ENCODE measurements at regions not wholly inside any gene's neighbourhood (a gene's known extent, or its start where the extent isn't known, plus 50 kb on each side); places are given as distances from the start of the nearest gene placed in this dataset.

DNA sequence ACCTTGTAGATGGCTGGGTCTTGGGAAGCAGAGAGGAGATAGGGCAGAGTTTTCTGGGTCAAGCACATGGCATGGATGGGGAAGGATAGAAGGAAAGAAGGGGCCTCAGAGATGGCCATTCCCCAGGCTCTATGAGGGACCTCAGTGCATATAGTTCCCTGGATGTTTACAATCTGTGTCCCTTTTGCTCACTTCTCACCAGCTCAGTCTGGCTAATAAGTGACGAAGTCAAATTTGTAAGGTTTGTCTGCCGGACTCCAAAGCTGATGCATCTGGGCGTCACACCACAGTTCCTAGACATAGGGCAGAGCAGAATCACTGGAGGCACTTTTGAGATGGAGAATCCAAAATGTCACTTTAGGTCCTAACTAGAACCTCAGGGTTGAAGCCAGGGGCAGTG is 416.4 kb upstream of the PROX1 start:
- TF ChIP-seq, protein P1, sequence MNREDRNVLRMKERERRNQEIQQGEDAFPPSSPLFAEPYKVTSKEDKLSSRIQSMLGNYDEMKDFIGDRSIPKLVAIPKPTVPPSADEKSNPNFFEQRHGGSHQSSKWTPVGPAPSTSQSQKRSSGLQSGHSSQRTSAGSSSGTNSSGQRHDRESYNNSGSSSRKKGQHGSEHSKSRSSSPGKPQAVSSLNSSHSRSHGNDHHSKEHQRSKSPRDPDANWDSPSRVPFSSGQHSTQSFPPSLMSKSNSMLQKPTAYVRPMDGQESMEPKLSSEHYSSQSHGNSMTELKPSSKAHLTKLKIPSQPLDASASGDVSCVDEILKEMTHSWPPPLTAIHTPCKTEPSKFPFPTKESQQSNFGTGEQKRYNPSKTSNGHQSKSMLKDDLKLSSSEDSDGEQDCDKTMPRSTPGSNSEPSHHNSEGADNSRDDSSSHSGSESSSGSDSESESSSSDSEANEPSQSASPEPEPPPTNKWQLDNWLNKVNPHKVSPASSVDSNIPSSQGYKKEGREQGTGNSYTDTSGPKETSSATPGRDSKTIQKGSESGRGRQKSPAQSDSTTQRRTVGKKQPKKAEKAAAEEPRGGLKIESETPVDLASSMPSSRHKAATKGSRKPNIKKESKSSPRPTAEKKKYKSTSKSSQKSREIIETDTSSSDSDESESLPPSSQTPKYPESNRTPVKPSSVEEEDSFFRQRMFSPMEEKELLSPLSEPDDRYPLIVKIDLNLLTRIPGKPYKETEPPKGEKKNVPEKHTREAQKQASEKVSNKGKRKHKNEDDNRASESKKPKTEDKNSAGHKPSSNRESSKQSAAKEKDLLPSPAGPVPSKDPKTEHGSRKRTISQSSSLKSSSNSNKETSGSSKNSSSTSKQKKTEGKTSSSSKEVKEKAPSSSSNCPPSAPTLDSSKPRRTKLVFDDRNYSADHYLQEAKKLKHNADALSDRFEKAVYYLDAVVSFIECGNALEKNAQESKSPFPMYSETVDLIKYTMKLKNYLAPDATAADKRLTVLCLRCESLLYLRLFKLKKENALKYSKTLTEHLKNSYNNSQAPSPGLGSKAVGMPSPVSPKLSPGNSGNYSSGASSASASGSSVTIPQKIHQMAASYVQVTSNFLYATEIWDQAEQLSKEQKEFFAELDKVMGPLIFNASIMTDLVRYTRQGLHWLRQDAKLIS (CRISPR knock-in tag; IDR thresholded peaks at IDR 0.05; ENCODE audit: borderline replicate concordance), result no peak
- TF ChIP-seq, protein P2, sequence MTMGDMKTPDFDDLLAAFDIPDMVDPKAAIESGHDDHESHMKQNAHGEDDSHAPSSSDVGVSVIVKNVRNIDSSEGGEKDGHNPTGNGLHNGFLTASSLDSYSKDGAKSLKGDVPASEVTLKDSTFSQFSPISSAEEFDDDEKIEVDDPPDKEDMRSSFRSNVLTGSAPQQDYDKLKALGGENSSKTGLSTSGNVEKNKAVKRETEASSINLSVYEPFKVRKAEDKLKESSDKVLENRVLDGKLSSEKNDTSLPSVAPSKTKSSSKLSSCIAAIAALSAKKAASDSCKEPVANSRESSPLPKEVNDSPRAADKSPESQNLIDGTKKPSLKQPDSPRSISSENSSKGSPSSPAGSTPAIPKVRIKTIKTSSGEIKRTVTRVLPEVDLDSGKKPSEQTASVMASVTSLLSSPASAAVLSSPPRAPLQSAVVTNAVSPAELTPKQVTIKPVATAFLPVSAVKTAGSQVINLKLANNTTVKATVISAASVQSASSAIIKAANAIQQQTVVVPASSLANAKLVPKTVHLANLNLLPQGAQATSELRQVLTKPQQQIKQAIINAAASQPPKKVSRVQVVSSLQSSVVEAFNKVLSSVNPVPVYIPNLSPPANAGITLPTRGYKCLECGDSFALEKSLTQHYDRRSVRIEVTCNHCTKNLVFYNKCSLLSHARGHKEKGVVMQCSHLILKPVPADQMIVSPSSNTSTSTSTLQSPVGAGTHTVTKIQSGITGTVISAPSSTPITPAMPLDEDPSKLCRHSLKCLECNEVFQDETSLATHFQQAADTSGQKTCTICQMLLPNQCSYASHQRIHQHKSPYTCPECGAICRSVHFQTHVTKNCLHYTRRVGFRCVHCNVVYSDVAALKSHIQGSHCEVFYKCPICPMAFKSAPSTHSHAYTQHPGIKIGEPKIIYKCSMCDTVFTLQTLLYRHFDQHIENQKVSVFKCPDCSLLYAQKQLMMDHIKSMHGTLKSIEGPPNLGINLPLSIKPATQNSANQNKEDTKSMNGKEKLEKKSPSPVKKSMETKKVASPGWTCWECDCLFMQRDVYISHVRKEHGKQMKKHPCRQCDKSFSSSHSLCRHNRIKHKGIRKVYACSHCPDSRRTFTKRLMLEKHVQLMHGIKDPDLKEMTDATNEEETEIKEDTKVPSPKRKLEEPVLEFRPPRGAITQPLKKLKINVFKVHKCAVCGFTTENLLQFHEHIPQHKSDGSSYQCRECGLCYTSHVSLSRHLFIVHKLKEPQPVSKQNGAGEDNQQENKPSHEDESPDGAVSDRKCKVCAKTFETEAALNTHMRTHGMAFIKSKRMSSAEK (CRISPR knock-in tag; IDR thresholded peaks at IDR 0.05; ENCODE audit: borderline replicate concordance), result no peak
- TF ChIP-seq, protein P3, sequence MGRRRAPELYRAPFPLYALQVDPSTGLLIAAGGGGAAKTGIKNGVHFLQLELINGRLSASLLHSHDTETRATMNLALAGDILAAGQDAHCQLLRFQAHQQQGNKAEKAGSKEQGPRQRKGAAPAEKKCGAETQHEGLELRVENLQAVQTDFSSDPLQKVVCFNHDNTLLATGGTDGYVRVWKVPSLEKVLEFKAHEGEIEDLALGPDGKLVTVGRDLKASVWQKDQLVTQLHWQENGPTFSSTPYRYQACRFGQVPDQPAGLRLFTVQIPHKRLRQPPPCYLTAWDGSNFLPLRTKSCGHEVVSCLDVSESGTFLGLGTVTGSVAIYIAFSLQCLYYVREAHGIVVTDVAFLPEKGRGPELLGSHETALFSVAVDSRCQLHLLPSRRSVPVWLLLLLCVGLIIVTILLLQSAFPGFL (CRISPR knock-in tag; IDR thresholded peaks at IDR 0.05; ENCODE audit: borderline replicate concordance), result no peak
- TF ChIP-seq FOXP1 (CRISPR knock-in tag; IDR thresholded peaks at IDR 0.05; ENCODE audit: borderline replicate concordance) (no peak), TP53 (CRISPR knock-in tag; IDR thresholded peaks at IDR 0.05) (no peak)
- POLR2A ChIA-PET, result interaction anchor here (0.9 kb wide), 1 partner anchor 316 kb away, joined by 4 read pairs; no protein-coding TSS in a partner anchor
- Mint-ChIP-seq H3K27ac (no peak overlapping the region), H3K9me3 (peaks cover 14% of the 10 kb centered on the region), H3K4me3 (no peak overlapping the region), H3K36me3 (peaks cover 9% of the 10 kb centered on the region), H3K27me3 (ENCODE audit: low read depth) (no peaks in the 10 kb centered on the region; the same call in 1 of the 2 replicates), H3K4me1 (no peaks in the 10 kb centered on the region)
- CTCF ChIA-PET, result no interaction called here
- ATAC-seq, result no peak
- DNase-seq (ENCODE audit: low spot score), result no peak

DNA sequence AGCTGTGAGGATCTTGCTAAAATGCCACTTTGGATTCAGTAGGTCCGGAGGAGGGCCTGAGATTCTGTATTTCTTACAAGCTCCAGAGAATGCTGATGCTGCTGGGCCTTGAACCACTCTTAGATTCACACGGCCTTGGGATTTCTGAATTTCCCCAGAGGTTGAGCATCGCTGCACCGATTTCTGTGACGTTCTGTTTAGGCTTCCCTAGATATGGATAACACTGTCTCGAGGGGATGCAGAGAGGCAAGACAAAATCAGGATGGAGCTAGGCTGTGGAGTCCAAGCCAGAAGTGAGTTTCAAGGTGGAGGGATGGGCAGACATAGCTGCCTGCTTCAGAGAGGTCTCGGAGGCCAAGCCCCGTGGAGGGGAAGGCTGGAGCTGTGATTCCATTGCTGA is 415.9 kb upstream of the PROX1 start:
- POLR2A ChIA-PET, result interaction anchor here (0.9 kb wide), 1 partner anchor 316 kb away, joined by 4 read pairs; no protein-coding TSS in a partner anchor
- CTCF ChIA-PET, result no interaction called here
- H3K4me3 Mint-ChIP-seq, result no peak overlapping the region

DNA sequence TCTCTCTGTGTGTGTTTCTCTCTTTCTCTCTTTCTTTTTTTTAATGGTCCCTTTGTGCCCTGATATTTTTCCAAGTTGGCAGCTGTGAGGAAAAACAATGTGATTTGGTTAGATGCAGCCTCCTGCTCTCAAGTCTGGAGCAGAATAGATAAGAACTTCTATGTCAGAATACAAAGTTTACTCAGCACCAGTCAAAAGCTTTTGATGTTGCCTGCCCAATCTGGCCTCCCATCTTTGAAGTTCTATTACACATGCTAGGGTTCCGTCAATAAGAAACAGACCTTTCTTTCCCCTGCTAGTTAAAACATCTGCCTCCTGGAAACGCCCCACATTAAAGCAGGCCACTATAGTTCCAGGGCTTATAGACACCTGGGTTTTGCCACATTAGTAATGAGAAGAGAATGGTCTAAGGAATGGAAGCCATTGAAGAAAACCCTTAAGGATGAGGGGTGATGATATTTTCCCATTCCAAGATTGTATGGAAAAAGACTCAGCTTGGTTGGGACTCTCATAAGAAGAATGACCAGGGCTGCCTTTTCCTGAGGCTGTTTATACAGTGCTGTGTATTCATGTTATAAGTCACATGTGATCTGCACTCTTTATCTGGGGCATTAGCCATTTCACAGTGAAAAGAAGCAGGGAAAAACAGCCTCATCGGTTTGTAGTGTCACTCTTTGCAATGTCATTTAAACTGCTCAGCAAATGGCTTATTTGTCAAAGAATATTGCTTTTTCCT is 414.7 kb upstream of the PROX1 start:
- Mint-ChIP-seq H3K4me3 (no peak overlapping the region), H3K27me3 (ENCODE audit: low read depth) (no peaks in the 10 kb centered on the region; the same call in 1 of the 2 replicates), H3K4me1 (no peaks in the 10 kb centered on the region), H3K36me3 (no peaks in the 10 kb centered on the region), H3K9me3 (peaks cover 13% of the 10 kb centered on the region), H3K27ac (no peak overlapping the region)
- ATAC-seq, result no peak
- no peak for DNase-seq (ENCODE audit: low spot score)
- ChIA-PET CTCF (no interaction called here), POLR2A (no interaction called here)
- no peak for TF ChIP-seq NR1H2 (CRISPR knock-in tag; IDR thresholded peaks at IDR 0.05)
- TF ChIP-seq GABPB1 (CRISPR knock-in tag; IDR thresholded peaks at IDR 0.05), result peak; percentile 34
- TF ChIP-seq CREB1 (CRISPR knock-in tag; IDR thresholded peaks at IDR 0.05), result no peak
- no peak for TF ChIP-seq JUN (CRISPR knock-in tag; IDR thresholded peaks at IDR 0.05)
- TF ChIP-seq ZNF396 (CRISPR knock-in tag; IDR thresholded peaks at IDR 0.05; ENCODE audit: borderline replicate concordance), result no peak
- TF ChIP-seq, protein P4, sequence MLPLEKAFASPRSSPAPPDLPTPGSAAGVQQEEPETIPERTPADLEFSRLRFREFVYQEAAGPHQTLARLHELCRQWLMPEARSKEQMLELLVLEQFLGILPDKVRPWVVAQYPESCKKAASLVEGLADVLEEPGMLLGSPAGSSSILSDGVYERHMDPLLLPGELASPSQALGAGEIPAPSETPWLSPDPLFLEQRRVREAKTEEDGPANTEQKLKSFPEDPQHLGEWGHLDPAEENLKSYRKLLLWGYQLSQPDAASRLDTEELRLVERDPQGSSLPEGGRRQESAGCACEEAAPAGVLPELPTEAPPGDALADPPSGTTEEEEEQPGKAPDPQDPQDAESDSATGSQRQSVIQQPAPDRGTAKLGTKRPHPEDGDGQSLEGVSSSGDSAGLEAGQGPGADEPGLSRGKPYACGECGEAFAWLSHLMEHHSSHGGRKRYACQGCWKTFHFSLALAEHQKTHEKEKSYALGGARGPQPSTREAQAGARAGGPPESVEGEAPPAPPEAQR (CRISPR knock-in tag; IDR thresholded peaks at IDR 0.05), result no peak
- TF ChIP-seq TEAD1 (CRISPR knock-in tag; IDR thresholded peaks at IDR 0.05), result no peak
- no peak for TF ChIP-seq GRHL2 (CRISPR knock-in tag; IDR thresholded peaks at IDR 0.05; ENCODE audit: insufficient replicate concordance, severe bottlenecking)
- TF ChIP-seq KAT7 (CRISPR knock-in tag; IDR thresholded peaks at IDR 0.05; ENCODE audit: borderline replicate concordance), result no peak

More for the DNA sequence above, 415.9 kb upstream of the PROX1 start:
- DNase-seq (ENCODE audit: low spot score) (no peak), ATAC-seq (no peak)
- Mint-ChIP-seq H3K9me3 (peaks cover 14% of the 10 kb centered on the region), H3K27me3 (ENCODE audit: low read depth) (no peaks in the 10 kb centered on the region; the same call in 1 of the 2 replicates), H3K4me1 (no peaks in the 10 kb centered on the region), H3K27ac (no peak overlapping the region), H3K36me3 (peaks cover 5% of the 10 kb centered on the region)
- no peak for TF ChIP-seq TCF7 (CRISPR knock-in tag; IDR thresholded peaks at IDR 0.05; ENCODE audit: low read depth)
- TF ChIP-seq KAT7 (CRISPR knock-in tag; IDR thresholded peaks at IDR 0.05; ENCODE audit: borderline replicate concordance), result no peak
- no peak for TF ChIP-seq MYBL2 (CRISPR knock-in tag; IDR thresholded peaks at IDR 0.05)
- TF ChIP-seq ZNF138 (CRISPR knock-in tag; conservative IDR thresholded peaks at IDR 0.05), result no peak
- no peak for TF ChIP-seq FOXP1 (CRISPR knock-in tag; IDR thresholded peaks at IDR 0.05; ENCODE audit: borderline replicate concordance)
